ENCODE measurements at regions not wholly inside any gene's neighbourhood (a gene's known extent, or its start where the extent isn't known, plus 50 kb on each side); places are given as distances from the start of the nearest gene placed in this dataset.

GRCh38 chr10:129140921-129141885, 325.8 kb upstream of the MGMT start:
- Mint-ChIP-seq H3K9me3 (ENCODE audit: insufficient read depth) (no peaks in the 10 kb centered on the region), H3K27me3 (ENCODE audit: low read depth) (peaks cover 16% of the 10 kb centered on the region), H3K36me3 (ENCODE audit: low read depth) (no peaks in the 10 kb centered on the region), H3K4me1 (ENCODE audit: low read depth) (peaks cover 12% of the 10 kb centered on the region), H3K4me3 (no peak overlapping the region), H3K27ac (no peak overlapping the region)
- POLR2A ChIA-PET: no interaction called here
- ATAC-seq (no peak), DNase-seq (no peak)
- CTCF ChIA-PET: no interaction called here

- no peaks in the 10 kb centered on the region for H3K4me1 Mint-ChIP-seq (ENCODE audit: low read depth)
- peaks cover 2% of the 10 kb centered on the region for H3K27me3 Mint-ChIP-seq (ENCODE audit: low read depth)
- H3K27ac Mint-ChIP-seq: no peak overlapping the region
- H3K9me3 Mint-ChIP-seq (ENCODE audit: insufficient read depth): peaks cover 4% of the 10 kb centered on the region
- ATAC-seq (no peak), DNase-seq (no peak)
- CTCF ChIA-PET: no interaction called here
- POLR2A ChIA-PET: no interaction called here
- H3K4me3 Mint-ChIP-seq: no peak overlapping the region
- H3K36me3 Mint-ChIP-seq (ENCODE audit: low read depth): no peaks in the 10 kb centered on the region
These were observed 315.8 kb upstream of the MGMT start for GRCh38 chr10:129151281-129151680.

- DNase-seq (no peak), ATAC-seq (no peak)
- ChIA-PET CTCF (no interaction called here), POLR2A (no interaction called here)
- Mint-ChIP-seq H3K4me1 (ENCODE audit: low read depth) (peaks cover 3% of the 10 kb centered on the region), H3K27me3 (ENCODE audit: low read depth) (peaks cover 2% of the 10 kb centered on the region), H3K9me3 (ENCODE audit: insufficient read depth) (no peaks in the 10 kb centered on the region), H3K4me3 (no peak overlapping the region), H3K27ac (no peak overlapping the region), H3K36me3 (ENCODE audit: low read depth) (no peaks in the 10 kb centered on the region)
These were observed 310.6 kb upstream of the MGMT start for GRCh38 chr10:129156406-129156805.

GRCh38 chr10:129157185-129157584, 309.9 kb upstream of the MGMT start:
- Mint-ChIP-seq H3K4me3 (no peak overlapping the region), H3K9me3 (ENCODE audit: insufficient read depth) (no peaks in the 10 kb centered on the region), H3K27ac (no peak overlapping the region), H3K27me3 (ENCODE audit: low read depth) (peaks cover 2% of the 10 kb centered on the region), H3K36me3 (ENCODE audit: low read depth) (no peaks in the 10 kb centered on the region), H3K4me1 (ENCODE audit: low read depth) (peaks cover 3% of the 10 kb centered on the region)
- ATAC-seq (no peak), DNase-seq (no peak)
- ChIA-PET POLR2A (no interaction called here), CTCF (no interaction called here)

GRCh38 chr10:129161150-129161549, 305.9 kb upstream of the MGMT start:
- no peak overlapping the region for H3K4me3 Mint-ChIP-seq
- DNase-seq (peak; percentile 24), ATAC-seq (no peak)
- ChIA-PET CTCF (no interaction called here), POLR2A (no interaction called here)
- H3K27ac Mint-ChIP-seq: no peak overlapping the region
- H3K27me3 Mint-ChIP-seq (ENCODE audit: low read depth): peaks cover 2% of the 10 kb centered on the region
- H3K9me3 Mint-ChIP-seq (ENCODE audit: insufficient read depth): no peaks in the 10 kb centered on the region
- H3K4me1 Mint-ChIP-seq (ENCODE audit: low read depth): peaks cover 3% of the 10 kb centered on the region
- H3K36me3 Mint-ChIP-seq (ENCODE audit: low read depth): no peaks in the 10 kb centered on the region

GRCh38 chr10:129163531-129163930, 303.5 kb upstream of the MGMT start:
- CTCF ChIA-PET: no interaction called here
- no peaks in the 10 kb centered on the region for H3K36me3 Mint-ChIP-seq (ENCODE audit: low read depth)
- no peak overlapping the region for H3K27ac Mint-ChIP-seq
- H3K9me3 Mint-ChIP-seq (ENCODE audit: insufficient read depth): no peaks in the 10 kb centered on the region
- no peak for ATAC-seq
- peaks cover 3% of the 10 kb centered on the region for H3K4me1 Mint-ChIP-seq (ENCODE audit: low read depth)
- peaks cover 2% of the 10 kb centered on the region for H3K27me3 Mint-ChIP-seq (ENCODE audit: low read depth)
- POLR2A ChIA-PET: interaction anchor here (0.7 kb wide), 1 partner anchor 648 kb away, joined by 3 read pairs; no protein-coding TSS in a partner anchor
- no peak for DNase-seq
- no peak overlapping the region for H3K4me3 Mint-ChIP-seq

GRCh38 chr10:129165076-129165720, 301.8 kb upstream of the MGMT start:
- no peak overlapping the region for H3K27ac Mint-ChIP-seq
- peaks cover 3% of the 10 kb centered on the region for H3K4me1 Mint-ChIP-seq (ENCODE audit: low read depth)
- CTCF ChIA-PET: no interaction called here
- peaks cover 2% of the 10 kb centered on the region for H3K27me3 Mint-ChIP-seq (ENCODE audit: low read depth)
- ATAC-seq (no peak), DNase-seq (no peak)
- no peaks in the 10 kb centered on the region for H3K36me3 Mint-ChIP-seq (ENCODE audit: low read depth)
- POLR2A ChIA-PET: no interaction called here
- no peak overlapping the region for H3K4me3 Mint-ChIP-seq
- no peaks in the 10 kb centered on the region for H3K9me3 Mint-ChIP-seq (ENCODE audit: insufficient read depth)

GRCh38 chr10:129165770-129166169, 301.3 kb upstream of the MGMT start:
- Mint-ChIP-seq H3K4me1 (ENCODE audit: low read depth) (peaks cover 3% of the 10 kb centered on the region), H3K4me3 (no peak overlapping the region), H3K27ac (no peak overlapping the region), H3K27me3 (ENCODE audit: low read depth) (peaks cover 2% of the 10 kb centered on the region), H3K9me3 (ENCODE audit: insufficient read depth) (no peaks in the 10 kb centered on the region), H3K36me3 (ENCODE audit: low read depth) (no peaks in the 10 kb centered on the region)
- ChIA-PET POLR2A (no interaction called here), CTCF (no interaction called here)
- DNase-seq (no peak), ATAC-seq (no peak)

GRCh38 chr10:129168660-129169059, 298.4 kb upstream of the MGMT start:
- CTCF ChIA-PET: no interaction called here

GRCh38 chr10:129169115-129169514, 297.9 kb upstream of the MGMT start:
- Mint-ChIP-seq H3K27me3 (ENCODE audit: low read depth) (no peaks in the 10 kb centered on the region), H3K4me3 (no peak overlapping the region), H3K9me3 (ENCODE audit: insufficient read depth) (no peaks in the 10 kb centered on the region), H3K36me3 (ENCODE audit: low read depth) (no peaks in the 10 kb centered on the region), H3K4me1 (ENCODE audit: low read depth) (no peaks in the 10 kb centered on the region), H3K27ac (no peak overlapping the region)
- ATAC-seq (no peak), DNase-seq (no peak)
- CTCF ChIA-PET: no interaction called here
- POLR2A ChIA-PET: no interaction called here

More at GRCh38 chr10:129168660-129169059, 298.4 kb upstream of the MGMT start:
- DNase-seq: no peak
- H3K36me3 Mint-ChIP-seq (ENCODE audit: low read depth): no peaks in the 10 kb centered on the region
- no peaks in the 10 kb centered on the region for H3K27me3 Mint-ChIP-seq (ENCODE audit: low read depth)
- no peak overlapping the region for H3K27ac Mint-ChIP-seq
- no peak overlapping the region for H3K4me3 Mint-ChIP-seq
- no peak for ATAC-seq
- no peaks in the 10 kb centered on the region for H3K4me1 Mint-ChIP-seq (ENCODE audit: low read depth)
- H3K9me3 Mint-ChIP-seq (ENCODE audit: insufficient read depth): no peaks in the 10 kb centered on the region
- POLR2A ChIA-PET: no interaction called here

- Mint-ChIP-seq H3K27ac (no peak overlapping the region), H3K27me3 (ENCODE audit: low read depth) (peaks cover 2% of the 10 kb centered on the region), H3K4me3 (no peak overlapping the region), H3K36me3 (ENCODE audit: low read depth) (no peaks in the 10 kb centered on the region), H3K9me3 (ENCODE audit: insufficient read depth) (no peaks in the 10 kb centered on the region), H3K4me1 (ENCODE audit: low read depth) (peaks cover 3% of the 10 kb centered on the region)
- CTCF ChIA-PET: no interaction called here
- no peak for ATAC-seq
- DNase-seq: no peak
- POLR2A ChIA-PET: no interaction called here
These were observed 296.2 kb upstream of the MGMT start for GRCh38 chr10:129170812-129171211.

GRCh38 chr10:129171812-129172211, 295.2 kb upstream of the MGMT start:
- DNase-seq (no peak), ATAC-seq (no peak)
- peaks cover 3% of the 10 kb centered on the region for H3K4me1 Mint-ChIP-seq (ENCODE audit: low read depth)
- ChIA-PET POLR2A (no interaction called here), CTCF (no interaction called here)
- H3K36me3 Mint-ChIP-seq (ENCODE audit: low read depth): no peaks in the 10 kb centered on the region
- no peak overlapping the region for H3K4me3 Mint-ChIP-seq
- no peak overlapping the region for H3K27ac Mint-ChIP-seq
- no peaks in the 10 kb centered on the region for H3K9me3 Mint-ChIP-seq (ENCODE audit: insufficient read depth)
- peaks cover 2% of the 10 kb centered on the region for H3K27me3 Mint-ChIP-seq (ENCODE audit: low read depth)
